ENCODE measurements at regions not wholly inside any gene's neighbourhood (a gene's known extent, or its start where the extent isn't known, plus 50 kb on each side); places are given as distances from the start of the nearest gene placed in this dataset.
A peak's percentile ranks its signal among the peaks of the same experiment; 100 is the strongest.

GRCh38 chr6:56692523-56693245 lies 50.0 kb upstream of the DST start (continued):
- no peak; the same call in 1 of the 2 replicates for TF ChIP-seq MEIS1 (CRISPR knock-in tag; IDR thresholded peaks at IDR 0.05; ENCODE audit: borderline replicate concordance)
- no peak for TF ChIP-seq TCF7L2 (IDR thresholded peaks at IDR 0.05; ENCODE audit: low read depth, low read length)
- TF ChIP-seq SNRNP70 (IDR thresholded peaks at IDR 0.05; ENCODE audit: low read depth, low read length) = no peak
- TF ChIP-seq, protein P1, sequence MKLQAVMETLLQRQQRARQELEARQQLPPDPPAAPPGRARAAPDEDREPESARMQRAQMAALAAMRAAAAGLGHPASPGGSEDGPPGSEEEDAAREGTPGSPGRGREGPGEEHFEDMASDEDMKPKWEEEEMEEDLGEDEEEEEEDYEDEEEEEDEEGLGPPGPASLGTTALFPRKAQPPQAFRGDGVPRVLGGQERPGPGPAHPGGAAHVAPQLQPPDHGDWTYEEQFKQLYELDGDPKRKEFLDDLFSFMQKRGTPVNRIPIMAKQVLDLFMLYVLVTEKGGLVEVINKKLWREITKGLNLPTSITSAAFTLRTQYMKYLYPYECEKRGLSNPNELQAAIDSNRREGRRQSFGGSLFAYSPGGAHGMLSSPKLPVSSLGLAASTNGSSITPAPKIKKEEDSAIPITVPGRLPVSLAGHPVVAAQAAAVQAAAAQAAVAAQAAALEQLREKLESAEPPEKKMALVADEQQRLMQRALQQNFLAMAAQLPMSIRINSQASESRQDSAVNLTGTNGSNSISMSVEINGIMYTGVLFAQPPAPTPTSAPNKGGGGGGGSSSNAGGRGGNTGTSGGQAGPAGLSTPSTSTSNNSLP (IDR thresholded peaks at IDR 0.05; ENCODE audit: low read depth, low read length) = peak; percentile 75; the same call in 1 of the 2 replicates
- TF ChIP-seq SRF (IDR thresholded peaks at IDR 0.05; ENCODE audit: low read depth, low read length) = no peak
- no peak for TF ChIP-seq ZNF766 (CRISPR knock-in tag; IDR thresholded peaks at IDR 0.05; ENCODE audit: borderline replicate concordance)
- TF ChIP-seq, protein P2, sequence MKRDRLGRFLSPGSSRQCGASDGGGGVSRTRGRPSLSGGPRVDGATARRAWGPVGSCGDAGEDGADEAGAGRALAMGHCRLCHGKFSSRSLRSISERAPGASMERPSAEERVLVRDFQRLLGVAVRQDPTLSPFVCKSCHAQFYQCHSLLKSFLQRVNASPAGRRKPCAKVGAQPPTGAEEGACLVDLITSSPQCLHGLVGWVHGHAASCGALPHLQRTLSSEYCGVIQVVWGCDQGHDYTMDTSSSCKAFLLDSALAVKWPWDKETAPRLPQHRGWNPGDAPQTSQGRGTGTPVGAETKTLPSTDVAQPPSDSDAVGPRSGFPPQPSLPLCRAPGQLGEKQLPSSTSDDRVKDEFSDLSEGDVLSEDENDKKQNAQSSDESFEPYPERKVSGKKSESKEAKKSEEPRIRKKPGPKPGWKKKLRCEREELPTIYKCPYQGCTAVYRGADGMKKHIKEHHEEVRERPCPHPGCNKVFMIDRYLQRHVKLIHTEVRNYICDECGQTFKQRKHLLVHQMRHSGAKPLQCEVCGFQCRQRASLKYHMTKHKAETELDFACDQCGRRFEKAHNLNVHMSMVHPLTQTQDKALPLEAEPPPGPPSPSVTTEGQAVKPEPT (CRISPR knock-in tag; IDR thresholded peaks at IDR 0.05; ENCODE audit: low read depth) = no peak
- TF ChIP-seq HMG20B (CRISPR knock-in tag; conservative IDR thresholded peaks at IDR 0.05) = no peak
- no peak for TF ChIP-seq ZNF781 (CRISPR knock-in tag; IDR thresholded peaks at IDR 0.05; ENCODE audit: borderline replicate concordance, not compliant biosample characterization)
- no peak for TF ChIP-seq ZNF598 (CRISPR knock-in tag; IDR thresholded peaks at IDR 0.05; ENCODE audit: borderline replicate concordance)
- TF ChIP-seq NBN (conservative IDR thresholded peaks at IDR 0.05) = no peak
- TF ChIP-seq PRMT3 (CRISPR knock-in tag; IDR thresholded peaks at IDR 0.05; ENCODE audit: borderline replicate concordance, low read depth) = no peak
- TF ChIP-seq ZNF441 (CRISPR knock-in tag; IDR thresholded peaks at IDR 0.05; ENCODE audit: borderline replicate concordance) = no peak
- TF ChIP-seq ZBED4 (CRISPR knock-in tag; IDR thresholded peaks at IDR 0.05; ENCODE audit: borderline replicate concordance) = no peak
- no peak for TF ChIP-seq ZNF253 (CRISPR knock-in tag; IDR thresholded peaks at IDR 0.05; ENCODE audit: borderline replicate concordance)
- TF ChIP-seq DMAP1 (CRISPR knock-in tag; IDR thresholded peaks at IDR 0.05) = peak; percentile 58; the same call in 1 of the 2 replicates
- TF ChIP-seq FOXA3 (CRISPR knock-in tag; IDR thresholded peaks at IDR 0.05) = peak; percentile 59; the same call in 1 of the 2 replicates
- TF ChIP-seq GABPA (IDR thresholded peaks at IDR 0.05; ENCODE audit: low read depth, low read length) = no peak
- no peak for TF ChIP-seq GABPA (CRISPR knock-in tag; IDR thresholded peaks at IDR 0.05; ENCODE audit: low read depth)
- TF ChIP-seq ZBTB20 (CRISPR knock-in tag; IDR thresholded peaks at IDR 0.05; ENCODE audit: borderline replicate concordance, low read depth) = 0 out of 2 replicates have a peak, but pooled peaks have one; percentile 26
- TF ChIP-seq ZMYM2 (CRISPR knock-in tag; IDR thresholded peaks at IDR 0.05) = no peak
- no peak for TF ChIP-seq ZNF143 (CRISPR knock-in tag; IDR thresholded peaks at IDR 0.05)

Data from HepG2 (cell line).